Vagina (tissue), 2 donors: ENCODE measurements at regions not wholly inside any gene's neighbourhood (a gene's known extent, or its start where the extent isn't known, plus 50 kb on each side); places are given as distances from the start of the nearest gene placed in this dataset.

Source experiments
- CTCF ChIP-seq, 3 experiments: fragments of 450-650 bp in 2 of 3; fragments of 200-600 bp in 1 of 3; sonication (generic) in 1 of 3; IDR thresholded peaks; one replicate each; pipeline ENCODE4 v1.5.1; 2017 to 2019; ENCODE audit warnings: antibody characterized with exemption in 3 of 3, mild to moderate bottlenecking in 2 of 3, moderate library complexity in 2 of 3
- POLR2AphosphoS5 ChIP-seq, 2 donors: sonication (generic); formaldehyde crosslinking; IDR thresholded peaks; one replicate each; pipeline ENCODE4 v1.9.0; 2017; ENCODE audit warnings: antibody characterized with exemption in 2 of 2, mild to moderate bottlenecking in 2 of 2, low read depth in 1 of 2; ENCODE audit not compliant: insufficient read depth in 1 of 2

GRCh38 chr12:58033831-58034230 lies 92.5 kb downstream of the ATP23 start:
- TF ChIP-seq CTCF (IDR thresholded peaks at IDR 0.05): no peak
- TF ChIP-seq POLR2AphosphoS5 (IDR thresholded peaks at IDR 0.05; ENCODE audit: insufficient read depth in 1 of 2, low read depth in 1 of 2): no peak
